ENCODE measurements at regions not wholly inside any gene's neighbourhood (a gene's known extent, or its start where the extent isn't known, plus 50 kb on each side); places are given as distances from the start of the nearest gene placed in this dataset.

GRCh38 chr2:83756219-83756618, 702.9 kb downstream of the SUCLG1 start:
- DNase-seq (ENCODE audit: low read depth in 1 of 2, low spot score in 1 of 2), result no peak

GRCh38 chr2:83747141-83747540, 711.9 kb downstream of the SUCLG1 start:
- no peaks in the 10 kb centered on the region for H3K36me3 ChIP-seq
- no peaks in the 10 kb centered on the region for H3K4me1 ChIP-seq (ENCODE audit: low read depth)
- H3K27me3 ChIP-seq, result no peaks in the 10 kb centered on the region
- no peak overlapping the region for H3K27ac ChIP-seq
- no peak for DNase-seq (ENCODE audit: low read depth in 1 of 2, low spot score in 1 of 2)
- H3K4me3 ChIP-seq, result no peak overlapping the region
- no peaks in the 10 kb centered on the region for H3K9me3 ChIP-seq (ENCODE audit: low read depth)
- no peak for TF ChIP-seq CTCF (IDR thresholded peaks at IDR 0.05; ENCODE audit: low read depth, low read length)

More at GRCh38 chr2:83756219-83756618, 702.9 kb downstream of the SUCLG1 start:
- no peak for TF ChIP-seq CTCF (IDR thresholded peaks at IDR 0.05; ENCODE audit: low read depth, low read length)
- H3K9me3 ChIP-seq (ENCODE audit: low read depth), result no peaks in the 10 kb centered on the region
- no peaks in the 10 kb centered on the region for H3K27me3 ChIP-seq
- no peaks in the 10 kb centered on the region for H3K36me3 ChIP-seq
- H3K27ac ChIP-seq, result no peak overlapping the region
- no peak overlapping the region for H3K4me3 ChIP-seq
- H3K4me1 ChIP-seq (ENCODE audit: low read depth), result peaks cover 16% of the 10 kb centered on the region

GRCh38 chr2:83744855-83745254, 714.2 kb downstream of the SUCLG1 start:
- Histone ChIP-seq H3K27me3 (no peaks in the 10 kb centered on the region), H3K9me3 (ENCODE audit: low read depth) (no peaks in the 10 kb centered on the region), H3K4me3 (no peak overlapping the region), H3K36me3 (no peaks in the 10 kb centered on the region), H3K27ac (no peak overlapping the region), H3K4me1 (ENCODE audit: low read depth) (no peaks in the 10 kb centered on the region)
- DNase-seq (ENCODE audit: low read depth in 1 of 2, low spot score in 1 of 2), result no peak
- TF ChIP-seq CTCF (IDR thresholded peaks at IDR 0.05; ENCODE audit: low read depth, low read length), result no peak

GRCh38 chr2:83742117-83742782, 716.8 kb downstream of the SUCLG1 start:
- Histone ChIP-seq H3K9me3 (ENCODE audit: low read depth) (no peaks in the 10 kb centered on the region), H3K4me3 (no peak overlapping the region), H3K27me3 (no peaks in the 10 kb centered on the region), H3K36me3 (no peaks in the 10 kb centered on the region), H3K27ac (no peak overlapping the region), H3K4me1 (ENCODE audit: low read depth) (no peaks in the 10 kb centered on the region)
- peak in 1 of 2 donors; percentile 3 for DNase-seq (ENCODE audit: low read depth in 1 of 2, low spot score in 1 of 2)
- no peak for TF ChIP-seq CTCF (IDR thresholded peaks at IDR 0.05; ENCODE audit: low read depth, low read length)

- peaks cover 8% of the 10 kb centered on the region for H3K4me1 ChIP-seq (ENCODE audit: low read depth)
- no peaks in the 10 kb centered on the region for H3K9me3 ChIP-seq (ENCODE audit: low read depth)
- H3K27me3 ChIP-seq, result no peaks in the 10 kb centered on the region
- no peak overlapping the region for H3K4me3 ChIP-seq
- TF ChIP-seq CTCF (IDR thresholded peaks at IDR 0.05; ENCODE audit: low read depth, low read length), result no peak
- H3K36me3 ChIP-seq, result no peaks in the 10 kb centered on the region
- no peak overlapping the region for H3K27ac ChIP-seq
- DNase-seq (ENCODE audit: low read depth in 1 of 2, low spot score in 1 of 2), result no peak
Observed at GRCh38 chr2:83730223-83730622, 728.9 kb downstream of the SUCLG1 start.

Data from cardiac muscle cell (in vitro differentiated cells and primary cell).